NCI-H1417 treated with DMSO at 0.1 percent for 48 hours (cell line): ENCODE measurements at regions not wholly inside any gene's neighbourhood (a gene's known extent, or its start where the extent isn't known, plus 50 kb on each side); places are given as distances from the start of the nearest gene placed in this dataset.
"Not testable (repeated sequence)": the region's sequence is repeated elsewhere in the genome, so short reads cannot be mapped to it uniquely, and the experiment has no call there.

Experiments used
- DNase-seq: peaks from one replicate; lab custom pipeline; 2025; lab: John Stamatoyannopoulos, UW

DNA sequence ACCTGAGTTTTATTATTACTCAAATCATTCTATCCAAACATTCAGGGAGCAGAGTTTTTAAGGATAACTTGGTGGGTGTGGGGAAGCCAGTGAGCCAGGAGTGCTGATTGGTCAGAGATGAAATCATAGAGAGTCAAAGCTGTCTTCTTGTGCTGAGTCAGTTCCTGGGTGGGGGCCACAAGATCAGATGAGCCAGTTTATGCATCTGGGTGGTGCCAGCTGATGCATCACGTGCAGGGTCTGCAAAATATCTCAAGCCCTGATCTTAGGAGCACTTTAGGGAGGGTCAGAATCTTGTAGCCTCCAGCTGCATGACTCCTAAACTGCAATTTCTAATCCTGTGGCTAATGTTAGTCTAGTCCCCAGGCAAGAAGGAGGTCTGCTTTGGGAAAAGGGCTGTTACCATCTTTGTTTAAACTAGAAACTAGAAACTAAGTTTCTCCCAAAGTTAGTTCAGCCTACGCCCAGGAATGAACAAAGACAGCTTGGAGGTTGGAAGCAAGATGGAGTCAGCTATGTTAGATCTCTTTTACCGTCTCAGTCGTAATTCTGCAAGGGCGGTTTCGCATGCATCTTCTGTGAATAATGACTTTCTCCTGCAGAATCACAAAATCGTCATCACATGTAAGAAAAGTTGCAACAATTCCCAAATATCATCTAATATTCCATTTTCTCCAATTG, 97.5 kb downstream of the ZNF664 start:
- DNase-seq: not testable (repeated sequence)

DNA sequence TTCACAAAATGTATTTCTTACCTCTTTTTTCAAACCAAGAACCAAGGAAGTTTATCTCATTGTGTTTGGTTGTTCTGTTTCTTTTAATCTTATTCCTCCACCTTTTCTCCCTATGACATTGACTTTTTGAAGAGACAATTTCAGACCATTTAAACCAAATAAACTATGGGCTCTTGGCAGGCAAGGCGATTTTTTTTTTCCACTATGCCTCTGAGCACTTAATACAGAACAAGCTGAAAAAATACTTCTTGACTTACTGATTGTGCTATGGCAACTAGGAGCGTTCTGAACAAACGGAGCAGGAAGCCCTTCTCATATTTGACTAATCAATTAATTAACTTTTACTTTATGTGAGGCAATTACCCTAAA, 98.0 kb downstream of the ZNF664 start:
- no peak for DNase-seq

DNA sequence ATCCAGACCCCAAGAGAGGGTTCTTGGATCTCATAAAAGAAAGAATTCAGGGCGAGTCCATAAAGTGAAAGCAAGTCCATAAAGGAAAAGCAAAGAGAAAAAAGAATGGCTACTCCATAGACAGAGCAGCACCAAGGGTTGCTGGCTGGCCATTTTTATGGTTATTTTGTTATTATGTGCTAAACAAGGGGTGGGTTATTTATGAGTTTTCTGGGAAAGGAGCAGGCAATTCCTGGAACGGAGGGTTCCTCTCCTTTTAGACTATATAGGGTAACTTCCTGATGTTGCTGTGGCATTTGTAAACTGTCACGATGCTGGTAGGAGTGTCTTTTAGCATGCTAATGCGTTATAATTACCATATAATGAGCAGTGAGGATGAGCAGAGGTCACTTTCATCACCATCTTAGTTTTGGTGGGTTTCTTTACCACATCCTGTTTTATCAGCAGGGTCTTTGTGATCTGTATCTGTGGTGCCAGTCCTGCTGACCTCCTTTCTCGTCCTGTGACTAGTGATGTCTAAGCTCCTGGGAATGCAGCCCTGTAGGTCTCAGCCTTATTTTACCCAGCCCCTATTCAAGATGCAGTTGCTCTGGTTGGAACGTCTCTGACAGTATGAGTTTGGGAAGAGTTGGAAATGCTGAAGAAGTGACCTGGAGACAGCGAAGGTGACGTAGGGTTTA, 100.5 kb downstream of the ZNF664 start:
- no peak for DNase-seq

DNA sequence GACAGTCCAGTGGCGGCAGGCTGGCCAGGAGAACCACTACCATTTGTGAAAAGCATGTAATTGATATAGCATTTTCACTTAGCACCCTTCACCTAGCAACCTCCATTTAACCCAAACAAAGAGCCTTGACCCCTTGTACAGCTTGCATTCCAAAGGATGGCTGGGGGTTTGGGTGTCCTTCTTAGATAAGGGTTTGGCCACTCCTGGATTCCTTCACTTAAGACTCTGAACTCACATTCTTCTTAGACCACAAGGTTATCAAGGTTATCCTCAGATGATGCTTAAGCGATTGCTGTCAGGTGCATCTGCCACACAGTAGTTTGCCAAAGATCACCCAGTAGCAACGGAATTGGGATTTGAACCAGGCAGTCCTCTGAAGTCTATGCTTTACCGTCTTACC, 102.8 kb downstream of the ZNF664 start:
- no peak for DNase-seq

DNA sequence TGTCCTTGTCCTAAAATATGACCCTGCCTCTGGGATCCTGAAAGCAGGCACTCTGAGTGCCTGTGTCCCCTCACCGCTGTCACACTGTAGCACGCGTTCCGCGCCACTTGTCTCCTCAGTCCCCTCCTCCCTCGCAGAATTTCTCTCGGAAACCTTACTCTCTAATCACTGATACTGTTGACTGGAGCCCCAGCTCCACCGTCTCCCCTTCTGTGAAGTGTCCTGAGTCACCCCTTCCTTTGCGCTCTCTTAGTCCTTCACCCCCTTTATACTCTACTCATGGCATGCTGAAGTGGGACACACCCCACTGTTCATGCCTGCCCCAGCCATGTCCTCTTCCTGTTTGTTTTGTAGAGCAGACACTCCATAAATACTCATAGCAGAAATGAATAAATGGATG, 104.7 kb downstream of the ZNF664 start:
- DNase-seq: no peak

DNA sequence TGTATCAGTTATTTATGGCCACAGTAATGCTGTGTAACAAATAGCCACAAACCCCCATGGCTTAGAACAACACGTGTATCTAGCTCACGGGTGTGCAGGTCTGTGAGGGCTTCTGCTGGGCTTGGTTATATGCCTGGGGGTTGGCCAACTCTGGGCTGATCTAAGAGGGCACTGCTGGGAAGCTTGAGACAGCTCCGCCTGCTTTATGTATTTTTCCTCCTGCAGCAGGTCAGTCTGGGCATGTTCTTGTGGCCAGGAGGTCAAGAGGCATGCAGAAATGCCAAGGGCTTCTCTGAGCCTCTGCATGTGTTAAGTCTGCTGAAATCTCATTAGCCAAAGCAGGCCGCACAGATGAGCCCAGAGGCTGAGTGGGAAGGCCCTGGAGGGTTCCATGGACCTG, 105.8 kb downstream of the ZNF664 start:
- DNase-seq: no peak

DNA sequence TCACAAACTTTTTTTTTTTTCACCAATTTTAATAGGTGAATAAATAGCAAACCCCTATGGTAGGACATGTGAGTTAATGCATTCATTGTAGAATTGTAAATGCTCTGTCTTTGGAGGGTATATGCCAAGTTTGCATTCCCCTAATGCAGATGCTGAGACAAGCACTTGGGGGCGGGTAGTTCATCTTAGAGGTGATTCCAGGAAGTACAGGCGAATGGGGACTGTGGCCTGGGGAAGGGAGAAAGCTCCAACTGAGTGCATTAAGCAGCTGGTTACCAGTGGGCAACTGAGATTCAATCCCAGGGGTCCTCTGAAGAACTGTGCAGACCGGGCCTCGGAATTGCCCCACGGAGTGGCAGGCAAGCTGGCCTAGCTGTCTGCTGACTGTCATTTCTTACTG, 107.6 kb downstream of the ZNF664 start:
- no peak for DNase-seq

DNA sequence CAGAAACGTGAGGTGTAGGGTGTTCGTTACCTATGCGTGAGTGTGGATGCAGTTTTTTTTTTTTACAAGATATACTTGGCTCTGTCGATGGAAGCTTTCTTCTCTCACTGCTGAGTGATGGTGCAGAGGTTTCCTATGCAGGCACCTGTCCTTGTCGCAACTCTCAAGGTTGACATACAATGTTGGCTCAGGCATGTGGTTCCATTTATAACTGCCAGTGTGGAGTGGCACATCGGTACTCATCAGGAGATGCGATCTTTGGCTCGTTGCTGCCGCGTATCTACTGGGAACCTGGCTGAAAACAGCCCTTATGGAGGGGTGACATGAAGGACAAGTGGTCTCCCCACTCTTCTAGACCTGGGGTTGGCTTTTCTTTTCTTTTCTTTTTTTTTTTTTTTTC, 109.0 kb downstream of the ZNF664 start:
- DNase-seq: no peak

DNA sequence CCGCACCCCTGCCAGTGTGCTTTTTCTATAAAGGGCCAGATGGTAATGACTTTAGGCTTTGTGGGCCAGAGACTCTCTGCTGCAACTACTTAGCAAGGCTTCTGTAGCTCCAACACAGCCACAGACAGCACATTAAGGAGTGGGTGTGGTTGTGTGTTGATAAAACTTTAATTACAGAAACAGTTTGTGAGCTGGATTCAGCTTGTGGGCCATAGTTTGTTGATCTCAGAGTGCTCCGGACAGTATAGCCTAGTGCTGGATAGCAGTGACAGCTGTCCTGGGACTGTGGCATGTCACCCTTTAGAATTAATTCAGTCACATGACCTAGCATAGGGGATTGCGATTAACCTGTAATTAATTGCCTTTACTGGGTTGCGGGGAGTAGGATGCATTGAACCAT, 109.7 kb downstream of the ZNF664 start:
- DNase-seq: no peak

DNA sequence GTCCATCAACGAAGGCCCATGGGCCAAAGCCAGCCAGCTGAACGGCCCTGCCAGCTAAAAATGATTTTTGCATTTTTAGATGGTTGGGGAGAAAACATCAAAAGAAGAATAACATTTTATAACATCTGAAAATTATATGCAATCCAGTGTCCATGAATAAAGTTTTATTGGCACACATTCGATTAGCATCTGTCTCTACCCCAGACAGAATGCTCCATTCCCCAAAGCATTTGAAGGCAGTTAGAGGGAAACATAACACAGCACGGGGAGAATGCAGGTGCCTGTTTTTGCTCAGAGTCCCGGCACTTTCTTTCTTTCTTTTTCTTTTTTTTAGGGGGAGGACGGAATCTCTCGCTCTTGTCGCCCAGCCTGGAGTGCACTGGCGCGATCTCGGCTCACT, 110.7 kb downstream of the ZNF664 start:
- DNase-seq: no peak

DNA sequence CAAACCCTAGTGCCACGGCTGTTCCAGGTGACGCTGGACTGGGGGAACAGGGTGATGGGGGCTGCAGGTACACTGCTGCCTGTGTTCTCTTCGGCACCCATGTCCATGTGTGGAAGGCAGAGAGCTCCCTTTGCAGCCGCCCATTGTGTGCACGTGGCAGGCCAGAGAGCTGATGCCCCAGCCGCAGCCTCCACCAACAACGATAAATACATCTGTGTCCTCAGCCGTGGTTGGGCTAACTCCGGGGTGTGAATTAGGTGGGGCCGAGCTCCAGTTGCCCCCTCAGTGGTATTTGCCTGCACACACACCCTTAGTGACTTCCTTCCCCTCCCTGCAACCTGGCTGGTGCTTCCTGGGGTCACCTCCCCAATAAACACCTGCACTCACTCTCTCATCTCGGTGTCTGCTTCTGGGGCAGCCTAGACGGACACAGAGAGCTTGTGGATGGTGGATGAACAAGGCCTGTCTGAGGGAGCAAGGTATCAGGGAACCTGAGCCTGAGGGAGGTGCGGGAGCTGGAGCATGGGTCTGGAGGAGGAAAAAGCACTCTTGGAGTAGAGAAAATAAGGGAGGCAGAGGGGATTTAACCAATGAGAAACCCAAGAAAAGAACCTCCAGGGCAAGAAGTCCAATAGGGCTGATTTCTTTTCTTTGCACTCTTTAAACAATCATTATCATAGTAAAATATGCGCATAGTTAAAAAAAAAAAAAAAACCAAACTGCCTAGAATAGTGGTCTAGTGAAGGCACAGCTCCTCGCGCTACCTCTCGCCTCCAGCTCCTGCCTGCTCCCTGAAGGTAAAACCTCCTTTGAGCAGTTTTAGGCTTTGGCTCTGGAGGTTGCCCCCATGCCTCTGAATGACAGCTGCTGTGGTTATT, 112.6 kb downstream of the ZNF664 start:
- no peak for DNase-seq

DNA sequence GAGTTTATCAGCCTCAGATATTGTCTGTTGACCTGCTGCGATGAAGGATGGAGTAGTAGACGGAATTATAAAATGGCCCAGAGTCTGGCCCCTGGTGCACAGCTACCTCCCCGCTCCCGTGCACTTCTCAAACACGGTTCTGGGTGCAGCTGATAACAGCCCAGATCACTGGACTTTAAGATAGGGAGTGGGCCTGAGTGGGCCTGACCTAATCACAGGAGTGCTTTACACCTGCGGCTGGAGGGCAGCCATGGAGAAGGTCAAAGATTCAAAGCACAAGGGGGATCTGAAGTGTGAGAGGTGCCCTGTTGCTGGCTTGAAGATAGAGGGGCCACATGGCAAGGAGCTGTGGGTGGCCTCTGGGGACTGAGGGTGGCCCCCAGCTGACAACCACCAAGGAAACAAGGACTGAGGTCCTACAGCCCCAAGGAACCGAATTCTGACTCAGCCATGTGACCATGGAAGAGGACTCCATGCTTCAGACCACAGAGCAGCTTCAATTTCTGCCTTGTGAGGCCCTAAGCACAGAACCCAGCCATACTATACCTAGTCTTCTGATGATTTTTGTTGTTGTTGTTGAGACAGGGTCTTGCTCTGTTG, 113.4 kb downstream of the ZNF664 start:
- DNase-seq: no peak

DNA sequence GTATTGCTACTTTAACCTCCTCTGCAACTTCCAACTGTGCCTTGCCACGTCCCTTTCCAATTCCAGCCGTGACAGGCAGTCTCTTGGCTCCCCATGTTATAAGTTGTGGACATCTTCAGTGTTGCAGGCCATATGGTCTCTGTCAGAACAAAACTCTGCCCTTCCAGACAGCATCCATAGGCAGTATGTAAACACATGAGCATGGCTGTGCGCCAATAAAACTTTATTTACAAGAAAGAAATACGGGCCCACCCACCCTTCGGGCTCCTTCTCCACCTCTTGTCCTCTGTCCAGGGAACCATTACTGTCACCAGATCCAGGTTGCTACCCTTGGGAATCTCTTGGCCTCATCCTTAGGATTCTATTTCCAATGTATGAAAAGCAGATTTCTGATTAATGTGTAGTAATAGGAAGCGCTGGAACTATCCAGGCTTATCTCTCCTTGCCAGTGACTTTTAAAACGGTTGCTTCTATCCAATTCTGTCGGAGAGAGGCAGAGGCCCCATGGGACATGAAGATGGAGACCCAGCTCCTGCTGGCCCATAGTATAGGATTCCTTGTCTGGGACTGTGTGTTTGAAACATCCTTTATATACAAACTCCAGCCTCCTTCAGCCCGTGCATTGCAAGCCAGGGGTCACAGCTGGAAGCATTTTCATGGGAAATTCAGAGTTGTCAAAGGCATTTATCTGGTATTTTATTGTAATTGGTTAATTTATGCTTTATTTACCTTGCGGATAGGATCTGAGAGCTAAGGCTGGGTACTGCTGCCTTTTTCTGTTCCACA, 114.4 kb downstream of the ZNF664 start:
- no peak for DNase-seq

DNA sequence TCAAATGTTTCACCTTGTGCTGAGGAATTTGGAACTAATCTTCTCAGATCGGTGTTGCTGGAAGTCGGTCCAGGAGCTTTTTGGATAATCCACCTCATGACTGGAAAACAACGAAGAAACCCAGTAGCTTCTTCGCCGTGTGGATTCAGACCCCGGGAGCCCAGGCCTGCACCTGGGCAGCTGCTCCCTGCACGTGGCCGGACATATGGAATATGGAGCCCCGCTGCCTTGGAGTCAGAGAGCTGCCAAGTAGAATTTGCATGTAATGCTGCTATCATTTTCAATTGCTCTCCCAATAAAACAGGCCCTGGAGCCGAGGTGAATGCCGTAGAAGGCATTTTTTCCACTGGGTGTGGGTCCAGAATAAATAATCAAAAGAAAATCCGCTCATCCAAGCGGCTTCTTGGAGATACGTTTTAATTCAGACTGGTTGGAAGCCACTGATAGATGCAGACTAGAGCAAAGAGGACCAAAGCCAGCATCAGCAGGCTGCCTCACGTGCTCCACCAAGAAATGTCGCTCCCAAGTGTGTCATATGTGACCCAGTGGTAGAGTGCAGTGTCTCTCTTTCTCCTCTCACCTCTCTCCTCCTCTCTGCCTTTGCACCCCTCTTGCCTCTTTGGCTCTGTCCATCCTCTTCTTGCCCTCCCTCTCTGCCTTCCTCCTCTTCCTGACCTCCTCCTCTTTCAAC, 115.3 kb downstream of the ZNF664 start:
- no peak for DNase-seq

DNA sequence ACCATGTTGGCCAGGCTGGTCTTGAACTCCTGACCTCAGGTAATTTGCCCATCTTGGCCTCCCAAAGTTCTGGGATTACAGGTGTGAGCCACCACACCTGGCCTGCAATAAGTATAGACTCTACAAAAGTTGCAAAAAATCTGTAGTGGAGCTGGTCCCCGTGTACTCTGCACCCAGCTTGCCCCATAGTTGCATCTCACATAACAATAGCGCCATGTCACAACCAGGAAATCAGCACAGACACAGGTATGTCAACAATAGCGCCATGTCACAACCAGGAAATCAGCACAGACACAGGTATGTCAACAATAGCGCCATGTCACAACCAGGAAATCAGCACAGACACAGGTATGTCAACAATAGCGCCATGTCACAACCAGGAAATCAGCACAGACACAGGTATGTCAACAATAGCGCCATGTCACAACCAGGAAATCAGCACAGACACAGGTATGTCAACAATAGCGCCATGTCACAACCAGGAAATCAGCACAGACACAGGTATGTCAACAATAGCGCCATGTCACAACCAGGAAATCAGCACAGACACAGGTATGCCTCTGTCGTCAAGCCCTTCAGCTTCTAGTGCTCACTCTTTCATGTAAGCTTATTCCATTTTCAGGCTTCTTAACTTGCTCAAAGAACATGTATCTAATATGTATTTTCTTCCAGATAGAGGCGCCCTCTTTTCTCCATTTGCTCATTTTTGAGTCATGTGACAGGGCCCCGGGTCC, 116.3 kb downstream of the ZNF664 start:
- DNase-seq: not testable (repeated sequence)

DNA sequence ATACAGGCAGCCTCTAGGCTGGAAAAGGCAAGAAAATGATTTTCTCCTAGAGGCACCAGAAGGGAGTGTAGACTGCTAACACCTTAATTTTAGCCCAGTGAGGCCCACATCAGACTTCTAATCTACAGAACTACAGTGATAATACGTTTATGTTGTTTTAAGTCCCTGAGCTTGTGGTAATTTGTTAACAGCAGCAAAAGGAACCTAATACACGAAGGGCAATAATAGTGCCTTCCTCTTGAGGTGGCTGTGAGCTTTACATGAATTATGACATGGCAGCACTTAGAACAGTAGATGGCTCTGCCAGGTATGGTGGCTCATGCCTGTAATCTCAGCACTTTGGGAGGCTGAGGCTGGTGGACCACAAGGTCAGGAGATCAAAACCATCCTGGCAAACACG, 118.8 kb downstream of the ZNF664 start:
- DNase-seq: no peak

DNA sequence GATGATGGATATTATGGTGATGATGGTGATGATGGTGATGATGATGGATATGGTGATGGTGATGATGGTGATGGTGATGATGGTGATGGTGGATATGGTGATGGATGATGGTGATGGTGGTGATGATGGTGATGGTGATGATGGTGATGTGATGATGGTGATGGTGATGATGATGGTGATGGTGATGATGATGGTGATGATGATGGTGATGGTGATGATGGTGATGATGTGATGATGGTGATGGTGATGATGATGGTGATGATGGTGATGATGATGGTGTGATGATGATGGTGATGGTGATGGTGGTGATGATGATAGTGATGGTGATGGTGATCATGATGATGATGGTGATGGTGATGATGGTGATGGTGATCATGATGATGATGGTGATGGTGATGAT, 119.5 kb downstream of the ZNF664 start:
- DNase-seq: not testable (repeated sequence)

DNA sequence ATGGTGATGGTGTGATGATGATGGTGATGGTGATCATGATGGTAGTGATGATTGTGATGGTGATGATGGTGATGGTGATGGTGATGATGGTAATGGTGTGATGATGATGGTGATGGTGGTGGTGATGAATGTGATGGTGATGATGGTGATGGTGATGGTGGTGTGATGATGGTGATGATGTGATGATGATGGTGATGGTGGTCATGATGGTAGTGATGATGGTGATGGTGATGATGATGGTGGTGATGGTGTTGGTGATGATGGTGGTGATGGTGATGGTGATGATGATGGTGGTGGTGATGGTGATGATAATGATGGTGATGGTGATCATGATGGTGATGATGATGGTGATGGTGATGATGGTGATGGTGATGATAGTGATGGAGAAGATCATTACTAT, 120.3 kb downstream of the ZNF664 start:
- DNase-seq: no peak

DNA sequence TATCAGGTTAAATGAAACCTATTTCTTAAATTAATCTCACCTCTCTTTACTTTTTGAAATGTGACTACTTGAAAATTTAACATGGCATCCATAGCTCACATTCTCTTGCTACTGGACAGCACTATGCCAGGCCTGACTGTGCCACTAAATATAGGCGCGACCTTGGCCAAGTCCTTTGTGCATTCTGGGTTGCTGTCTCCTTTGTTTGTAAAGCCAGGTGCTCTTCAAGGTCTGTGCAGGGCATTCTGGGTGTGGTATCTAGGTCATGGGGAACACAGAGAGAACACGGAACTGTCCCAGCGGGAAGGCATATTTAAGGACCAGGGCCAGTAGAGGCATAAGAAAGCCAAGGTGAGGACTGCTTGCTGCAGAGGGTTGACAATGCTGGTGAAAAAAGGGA, 121.2 kb downstream of the ZNF664 start:
- no peak for DNase-seq

DNA sequence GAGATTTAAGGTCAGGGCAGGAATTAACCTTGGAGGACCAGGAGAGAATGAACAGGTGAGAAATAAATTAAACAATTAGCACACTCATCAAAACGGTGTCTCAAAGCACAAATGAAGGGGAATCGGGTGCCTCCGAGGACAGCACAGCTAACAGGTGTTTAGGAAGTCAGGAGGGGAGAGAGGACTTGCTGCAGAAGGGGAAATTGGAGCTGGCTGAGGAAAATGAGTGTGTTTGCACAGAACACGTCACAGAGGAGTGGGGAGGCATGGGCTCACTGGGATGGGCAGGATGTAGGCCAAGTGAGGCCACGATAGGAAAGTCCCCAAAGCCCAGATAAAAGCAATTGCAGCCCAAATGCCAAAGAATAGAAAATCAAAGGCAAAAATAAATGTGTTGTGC, 121.7 kb downstream of the ZNF664 start:
- peak; percentile 75 for DNase-seq

DNA sequence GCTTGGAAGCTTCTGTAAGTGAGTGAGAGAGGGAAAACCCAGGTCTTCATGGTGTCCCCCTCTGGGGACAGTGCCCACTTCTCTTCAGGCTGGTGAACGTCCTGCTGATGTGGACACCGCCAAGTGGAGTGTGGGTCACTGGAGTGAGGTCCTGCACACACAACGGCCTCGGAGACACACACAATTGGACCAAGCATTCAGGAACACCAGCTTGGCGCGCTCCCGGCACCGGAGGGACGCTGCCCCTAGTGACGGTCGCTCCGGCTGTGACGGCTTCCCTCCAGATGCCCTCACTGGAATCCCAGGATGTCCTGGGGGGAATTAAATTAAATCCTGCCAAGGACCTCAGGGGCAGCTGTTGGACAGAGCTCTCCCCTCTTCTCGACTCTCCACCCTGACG, 123.1 kb downstream of the ZNF664 start:
- DNase-seq: no peak
